IPS-18a (cell line): ENCODE measurements at regions not wholly inside any gene's neighbourhood (a gene's known extent, or its start where the extent isn't known, plus 50 kb on each side); places are given as distances from the start of the nearest gene placed in this dataset.
"Not testable (repeated sequence)": the region's sequence is repeated elsewhere in the genome, so short reads cannot be mapped to it uniquely, and the experiment has no call there.

Source experiments
- H3K27ac ChIP-seq: one replicate; pipeline ENCODE4 v1.5.1; 2013; ENCODE audit warnings: low read length
- H3K27me3 ChIP-seq: one replicate; pipeline ENCODE4 v1.6.1; 2013; ENCODE audit warnings: mild to moderate bottlenecking, low read length; ENCODE audit not compliant: control insufficient read depth, insufficient read depth
- H3K36me3 ChIP-seq: one replicate; pipeline ENCODE4 v1.6.1; 2013; ENCODE audit warnings: low read depth, low read length; ENCODE audit not compliant: control insufficient read depth
- H3K4me1 ChIP-seq: one replicate; pipeline ENCODE4 v1.6.1; 2013; ENCODE audit warnings: low read depth, low read length; ENCODE audit not compliant: control insufficient read depth
- H3K4me3 ChIP-seq: one replicate; pipeline ENCODE4 v1.5.1; 2013; ENCODE audit warnings: low read length
- H3K9ac ChIP-seq: one replicate; pipeline ENCODE4 v1.6.1; 2013; ENCODE audit warnings: mild to moderate bottlenecking, low read length, moderate library complexity
- H3K9me3 ChIP-seq: one replicate; pipeline ENCODE4 v1.6.1; 2013; ENCODE audit warnings: low read depth, low read length; ENCODE audit not compliant: control insufficient read depth

- H3K9me3 ChIP-seq = no peaks in the 10 kb centered on the region
- no peak overlapping the region for H3K4me3 ChIP-seq
- H3K27me3 ChIP-seq = no peaks in the 10 kb centered on the region
- H3K9ac ChIP-seq = no peak overlapping the region
- H3K36me3 ChIP-seq = no peaks in the 10 kb centered on the region
- H3K27ac ChIP-seq = no peak overlapping the region
- H3K4me1 ChIP-seq = no peaks in the 10 kb centered on the region
Observed at GRCh38 chr18:38648179-38648578, 1082.6 kb upstream of the CELF4 start.

GRCh38 chr18:38646296-38646695 is 1080.7 kb upstream of the CELF4 start:
- no peaks in the 10 kb centered on the region for H3K4me1 ChIP-seq
- H3K27me3 ChIP-seq = no peaks in the 10 kb centered on the region
- no peak overlapping the region for H3K27ac ChIP-seq
- H3K9me3 ChIP-seq = no peaks in the 10 kb centered on the region
- H3K9ac ChIP-seq = no peak overlapping the region
- no peaks in the 10 kb centered on the region for H3K36me3 ChIP-seq
- H3K4me3 ChIP-seq = no peak overlapping the region

- no peaks in the 10 kb centered on the region for H3K36me3 ChIP-seq
- no peaks in the 10 kb centered on the region for H3K27me3 ChIP-seq
- H3K9me3 ChIP-seq = no peaks in the 10 kb centered on the region
- H3K27ac ChIP-seq = no peak overlapping the region
- no peak overlapping the region for H3K4me3 ChIP-seq
- H3K4me1 ChIP-seq = no peaks in the 10 kb centered on the region
- H3K9ac ChIP-seq = no peak overlapping the region
Observed at GRCh38 chr18:38644875-38645641, 1079.5 kb upstream of the CELF4 start.

GRCh38 chr18:38642711-38643110 is 1077.1 kb upstream of the CELF4 start:
- no peak overlapping the region for H3K27ac ChIP-seq
- no peaks in the 10 kb centered on the region for H3K27me3 ChIP-seq
- H3K36me3 ChIP-seq = no peaks in the 10 kb centered on the region
- no peak overlapping the region for H3K4me3 ChIP-seq
- no peaks in the 10 kb centered on the region for H3K4me1 ChIP-seq
- no peak overlapping the region for H3K9ac ChIP-seq
- H3K9me3 ChIP-seq = no peaks in the 10 kb centered on the region

- not testable (repeated sequence) for H3K9ac ChIP-seq, H3K36me3 ChIP-seq, H3K9me3 ChIP-seq, H3K27ac ChIP-seq, H3K4me3 ChIP-seq, H3K27me3 ChIP-seq
- H3K4me1 ChIP-seq = peaks cover 12% of the 10 kb centered on the region
Observed at GRCh38 chr18:38639700-38640099, 1074.1 kb upstream of the CELF4 start.

GRCh38 chr18:38635709-38636430 is 1070.3 kb upstream of the CELF4 start:
- Histone ChIP-seq H3K27ac (no peak overlapping the region), H3K27me3 (no peaks in the 10 kb centered on the region), H3K4me3 (no peak overlapping the region), H3K36me3 (no peaks in the 10 kb centered on the region), H3K9me3 (no peaks in the 10 kb centered on the region), H3K4me1 (peaks cover 12% of the 10 kb centered on the region), H3K9ac (no peak overlapping the region)

- Histone ChIP-seq H3K36me3 (no peaks in the 10 kb centered on the region), H3K27me3 (no peaks in the 10 kb centered on the region), H3K27ac (no peak overlapping the region), H3K4me1 (peaks cover 12% of the 10 kb centered on the region), H3K9me3 (no peaks in the 10 kb centered on the region), H3K9ac (no peak overlapping the region), H3K4me3 (no peak overlapping the region)
Observed at GRCh38 chr18:38634117-38634516, 1068.5 kb upstream of the CELF4 start.

- peaks cover 12% of the 10 kb centered on the region for H3K4me1 ChIP-seq
- no peak overlapping the region for H3K9ac ChIP-seq
- no peak overlapping the region for H3K4me3 ChIP-seq
- H3K36me3 ChIP-seq = no peaks in the 10 kb centered on the region
- H3K27me3 ChIP-seq = no peaks in the 10 kb centered on the region
- H3K27ac ChIP-seq = no peak overlapping the region
- no peaks in the 10 kb centered on the region for H3K9me3 ChIP-seq
Observed at GRCh38 chr18:38633333-38633732, 1067.7 kb upstream of the CELF4 start.

- no peaks in the 10 kb centered on the region for H3K4me1 ChIP-seq
- no peak overlapping the region for H3K9ac ChIP-seq
- H3K9me3 ChIP-seq = no peaks in the 10 kb centered on the region
- no peaks in the 10 kb centered on the region for H3K36me3 ChIP-seq
- H3K4me3 ChIP-seq = no peak overlapping the region
- H3K27me3 ChIP-seq = no peaks in the 10 kb centered on the region
- no peak overlapping the region for H3K27ac ChIP-seq
Observed at GRCh38 chr18:38619129-38619528, 1053.5 kb upstream of the CELF4 start.

- Histone ChIP-seq H3K4me3 (no peak overlapping the region), H3K27me3 (no peaks in the 10 kb centered on the region), H3K27ac (no peak overlapping the region), H3K4me1 (no peaks in the 10 kb centered on the region), H3K36me3 (no peaks in the 10 kb centered on the region), H3K9me3 (no peaks in the 10 kb centered on the region), H3K9ac (no peak overlapping the region)
Observed at GRCh38 chr18:38616306-38616705, 1050.7 kb upstream of the CELF4 start.

GRCh38 chr18:38612904-38613303 is 1047.3 kb upstream of the CELF4 start:
- Histone ChIP-seq H3K36me3 (no peaks in the 10 kb centered on the region), H3K4me1 (no peaks in the 10 kb centered on the region), H3K9ac (no peak overlapping the region), H3K4me3 (no peak overlapping the region), H3K27ac (no peak overlapping the region), H3K27me3 (no peaks in the 10 kb centered on the region), H3K9me3 (no peaks in the 10 kb centered on the region)
